Naive thymus-derived CD8-positive, alpha-beta T cell (primary cell): ENCODE measurements at regions not wholly inside any gene's neighbourhood (a gene's known extent, or its start where the extent isn't known, plus 50 kb on each side); places are given as distances from the start of the nearest gene placed in this dataset.
"Not testable (repeated sequence)": the region's sequence is repeated elsewhere in the genome, so short reads cannot be mapped to it uniquely, and the experiment has no call there.

Experiments
- ATAC-seq, 2 donors: fragments of 150-1000 bp; cut with Tn5 transposase in 1 of 2; sonication (Bioruptor Pico), chemical (Tn5 transposase) in 1 of 2; 1 replicate in 1 of 2; 2 replicates in 1 of 2; pipeline ENCODE4 v1.10.0; 2021; ENCODE audit warnings: mild to moderate bottlenecking in 2 of 2, moderate library complexity in 2 of 2
- POLR2A ChIA-PET: fragments of 350-600 bp; sonication (Branson Sonifier 250); formaldehyde crosslinking; loops from one replicate; lab custom pipeline; 2021; ENCODE audit warnings: antibody characterized with exemption; lab: Charles Lee
- DNase-seq, 10 donors: peaks; one replicate each; pipeline versions ENCODE4 v3.0.0 to v3.0.0-alpha.2; 2020 to 2022
- H3K27ac Mint-ChIP-seq, 10 donors: one replicate each; pipeline ENCODE4 v1.8.0; 2020 to 2022; ENCODE audit warnings: mild to moderate bottlenecking in 10 of 10, mixed read lengths in 10 of 10, moderate library complexity in 4 of 10, inconsistent platforms in 1 of 10
- H3K27me3 Mint-ChIP-seq, 5 donors: one replicate each; pipeline ENCODE4 v1.8.0; 2021 to 2022; ENCODE audit warnings: mixed read lengths in 5 of 5
- H3K36me3 Mint-ChIP-seq, 3 donors: one replicate each; pipeline ENCODE4 v1.8.0; 2020 to 2022; ENCODE audit warnings: mixed read lengths in 3 of 3, mild to moderate bottlenecking in 2 of 3, inconsistent platforms in 1 of 3
- H3K4me1 Mint-ChIP-seq, 4 donors: one replicate each; pipeline ENCODE4 v1.8.0; 2021 to 2022; ENCODE audit warnings: mixed read lengths in 4 of 4
- H3K4me3 Mint-ChIP-seq, 10 donors: one replicate each; pipeline ENCODE4 v1.8.0; 2020 to 2022; ENCODE audit warnings: mild to moderate bottlenecking in 10 of 10, mixed read lengths in 10 of 10, moderate library complexity in 6 of 10, inconsistent platforms in 1 of 10
- H3K9me3 Mint-ChIP-seq, 9 donors: one replicate each; pipeline ENCODE4 v1.8.0; 2020 to 2022; ENCODE audit warnings: mixed read lengths in 9 of 9, mild to moderate bottlenecking in 3 of 9, inconsistent platforms in 1 of 9, moderate library complexity in 1 of 9

DNA sequence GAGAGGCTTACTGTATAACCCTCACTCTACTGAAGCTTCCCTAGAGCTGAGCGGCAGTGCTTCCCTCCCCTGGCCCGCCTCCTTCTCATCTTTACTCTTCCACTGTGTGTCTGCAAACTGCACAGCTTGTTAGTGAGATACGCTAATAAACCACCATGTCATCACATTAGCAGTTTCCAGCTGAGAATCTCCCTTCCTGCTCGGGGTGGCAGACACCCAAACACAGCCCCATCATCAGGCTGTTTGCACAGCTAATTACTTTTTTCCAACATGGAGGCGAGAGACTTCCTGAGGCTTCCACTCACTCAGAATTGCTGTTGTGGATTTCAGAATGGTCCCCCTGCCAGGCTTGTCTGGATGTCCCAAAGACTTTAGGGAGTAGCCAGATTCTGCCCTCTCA is 444.9 kb upstream of the SULF2 start:
- DNase-seq, result no peak
- ATAC-seq, result no peak
- Mint-ChIP-seq H3K4me1 (no peaks in the 10 kb centered on the region), H3K4me3 (no peak overlapping the region), H3K27me3 (peaks cover 4 to 16% (median 8%) of the 10 kb centered on the region in 5 donors), H3K36me3 (peaks cover 0 to 24% (median 2%) of the 10 kb centered on the region in 3 donors), H3K9me3 (peaks cover 2 to 46% (median 14%) of the 10 kb centered on the region in 9 donors), H3K27ac (no peak overlapping the region)
- POLR2A ChIA-PET, result no interaction called here

GRCh38 chr20:48227381-48227780 is 442.1 kb upstream of the SULF2 start:
- Mint-ChIP-seq H3K36me3 (peaks cover 0 to 24% (median 2%) of the 10 kb centered on the region in 3 donors), H3K27ac (no peak overlapping the region), H3K9me3 (peaks cover 2 to 34% (median 10%) of the 10 kb centered on the region in 9 donors), H3K4me1 (peaks cover 0 to 2% (median 0%) of the 10 kb centered on the region in 4 donors), H3K27me3 (peaks cover 3 to 35% (median 23%) of the 10 kb centered on the region in 5 donors), H3K4me3 (no peak overlapping the region)
- ATAC-seq (no peak), DNase-seq (no peak)
- POLR2A ChIA-PET, result no interaction called here

DNA sequence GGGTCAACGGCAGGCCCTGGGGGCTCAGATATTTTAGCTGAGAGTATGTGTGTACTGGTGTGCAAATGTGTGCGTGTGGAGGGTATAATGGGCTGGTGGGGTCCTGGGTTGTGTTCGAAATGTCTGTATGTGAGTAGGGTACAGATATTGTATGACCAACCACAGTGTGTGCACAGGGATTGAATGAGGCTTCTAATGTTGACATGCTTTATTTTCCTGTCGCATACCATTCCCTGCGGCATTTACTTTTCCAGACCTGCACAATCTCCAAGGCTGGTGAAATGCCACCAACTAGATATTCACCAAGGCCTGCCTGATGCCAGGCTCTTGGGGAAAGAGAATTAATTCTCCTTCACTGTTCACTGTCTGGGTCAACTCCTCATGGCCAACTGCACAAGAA is 441.4 kb upstream of the SULF2 start:
- H3K36me3 Mint-ChIP-seq, result peaks cover 0 to 19% (median 2%) of the 10 kb centered on the region in 3 donors
- peaks cover 3 to 35% (median 23%) of the 10 kb centered on the region in 5 donors for H3K27me3 Mint-ChIP-seq
- POLR2A ChIA-PET, result no interaction called here
- no peak overlapping the region for H3K27ac Mint-ChIP-seq
- ATAC-seq, result no peak
- H3K4me3 Mint-ChIP-seq, result no peak overlapping the region
- peaks cover 0 to 2% (median 0%) of the 10 kb centered on the region in 4 donors for H3K4me1 Mint-ChIP-seq
- no peak for DNase-seq
- H3K9me3 Mint-ChIP-seq, result peaks cover 2 to 27% (median 8%) of the 10 kb centered on the region in 9 donors

GRCh38 chr20:48224533-48225050 is 439.3 kb upstream of the SULF2 start:
- POLR2A ChIA-PET, result no interaction called here
- Mint-ChIP-seq H3K27ac (no peak overlapping the region), H3K4me3 (no peak overlapping the region), H3K4me1 (peaks cover 0 to 2% (median 0%) of the 10 kb centered on the region in 4 donors), H3K9me3 (peaks cover 0 to 11% (median 2%) of the 10 kb centered on the region in 9 donors), H3K36me3 (peaks cover 0 to 9% (median 2%) of the 10 kb centered on the region in 3 donors), H3K27me3 (peaks cover 3 to 42% (median 28%) of the 10 kb centered on the region in 5 donors)
- DNase-seq, result no peak
- ATAC-seq, result no peak

GRCh38 chr20:48223715-48224114 is 438.4 kb upstream of the SULF2 start:
- H3K4me1 Mint-ChIP-seq, result peaks cover 0 to 2% (median under 1%) of the 10 kb centered on the region in 4 donors
- no peak overlapping the region for H3K4me3 Mint-ChIP-seq
- peaks cover 3 to 49% (median 30%) of the 10 kb centered on the region in 5 donors for H3K27me3 Mint-ChIP-seq
- peaks cover 0 to 7% (median under 1%) of the 10 kb centered on the region in 9 donors for H3K9me3 Mint-ChIP-seq
- ATAC-seq (no peak), DNase-seq (no peak)
- POLR2A ChIA-PET, result no interaction called here
- no peak overlapping the region for H3K27ac Mint-ChIP-seq
- H3K36me3 Mint-ChIP-seq, result peaks cover 0 to 3% (median under 1%) of the 10 kb centered on the region in 3 donors

GRCh38 chr20:48222595-48223180 is 437.4 kb upstream of the SULF2 start:
- no peak overlapping the region for H3K27ac Mint-ChIP-seq
- POLR2A ChIA-PET, result no interaction called here

DNA sequence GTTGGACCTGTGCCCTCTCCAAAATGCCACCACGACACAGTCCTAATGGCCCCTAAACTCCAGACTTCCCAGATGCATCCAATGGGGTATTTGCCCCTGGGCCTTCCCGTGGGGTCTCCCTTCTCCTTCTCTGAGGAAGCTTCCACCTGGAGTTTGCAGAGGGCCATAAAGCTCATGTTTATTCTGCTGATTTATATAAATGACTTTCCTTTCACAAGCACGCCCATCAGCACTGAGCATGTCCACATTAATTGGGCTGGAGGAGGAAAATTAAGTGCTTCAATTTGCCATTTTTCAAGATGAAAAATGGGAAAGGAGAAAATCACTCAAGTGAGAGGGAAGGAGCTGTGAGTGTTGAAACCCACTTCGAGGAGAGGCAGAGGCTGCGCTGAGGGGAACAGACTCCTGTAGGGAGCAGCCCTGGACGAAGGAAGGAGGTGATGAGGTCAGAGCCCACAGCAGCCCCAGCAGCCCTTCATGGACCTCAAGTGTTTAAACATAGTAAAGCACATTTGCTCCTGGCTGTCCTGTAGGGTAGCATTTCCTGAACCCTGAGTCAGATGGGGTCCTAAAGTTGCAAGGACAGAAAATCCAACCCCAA is 434.9 kb upstream of the SULF2 start:
- POLR2A ChIA-PET, result no interaction called here
- Mint-ChIP-seq H3K36me3 (no peaks in the 10 kb centered on the region), H3K27me3 (peaks cover 3 to 33% (median 28%) of the 10 kb centered on the region in 5 donors), H3K4me1 (peaks cover 0 to 2% (median under 1%) of the 10 kb centered on the region in 4 donors), H3K27ac (no peak overlapping the region), H3K4me3 (no peak overlapping the region), H3K9me3 (peaks cover 0 to 2% (median 0%) of the 10 kb centered on the region in 9 donors)
- DNase-seq, result no peak
- ATAC-seq, result no peak

More at GRCh38 chr20:48222595-48223180, 437.4 kb upstream of the SULF2 start:
- H3K36me3 Mint-ChIP-seq, result no peaks in the 10 kb centered on the region
- DNase-seq (no peak), ATAC-seq (no peak)
- peaks cover 3 to 49% (median 30%) of the 10 kb centered on the region in 5 donors for H3K27me3 Mint-ChIP-seq
- H3K4me1 Mint-ChIP-seq, result peaks cover 0 to 2% (median under 1%) of the 10 kb centered on the region in 4 donors
- no peak overlapping the region for H3K4me3 Mint-ChIP-seq
- peaks cover 0 to 5% (median 0%) of the 10 kb centered on the region in 9 donors for H3K9me3 Mint-ChIP-seq

DNA sequence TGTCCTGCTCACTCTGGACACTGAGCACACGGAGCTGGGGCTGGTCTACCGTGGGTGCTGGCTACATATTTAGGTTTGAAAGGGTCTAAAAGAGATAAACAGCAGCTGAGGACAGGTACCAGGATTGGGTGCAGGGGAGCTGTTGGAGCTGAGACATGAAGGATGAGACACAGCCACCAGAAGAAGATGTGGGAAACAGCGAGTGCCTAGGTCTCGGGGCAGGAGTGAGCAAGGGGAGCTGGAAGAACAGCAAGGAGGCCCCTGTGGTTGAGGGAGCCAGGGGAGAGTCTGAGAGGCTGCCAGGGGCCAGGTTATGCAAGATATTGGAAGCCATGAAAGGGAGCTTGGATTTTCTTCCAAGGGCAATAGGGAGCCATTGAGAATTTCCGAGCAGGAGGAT is 434.0 kb upstream of the SULF2 start:
- Mint-ChIP-seq H3K4me3 (peak overlapping the region in 1 of 10 donors; percentile 10), H3K9me3 (peaks cover 0 to 2% (median 0%) of the 10 kb centered on the region in 9 donors)
- POLR2A ChIA-PET, result no interaction called here

GRCh38 chr20:48217190-48217589 is 431.9 kb upstream of the SULF2 start:
- Mint-ChIP-seq H3K36me3 (no peaks in the 10 kb centered on the region), H3K27me3 (peaks cover 2 to 32% (median 12%) of the 10 kb centered on the region in 5 donors), H3K27ac (no peak overlapping the region), H3K9me3 (peaks cover 0 to 2% (median 0%) of the 10 kb centered on the region in 9 donors), H3K4me1 (peaks cover 0 to 2% (median 0%) of the 10 kb centered on the region in 4 donors), H3K4me3 (no peak overlapping the region)
- POLR2A ChIA-PET, result no interaction called here
- DNase-seq, result no peak
- no peak for ATAC-seq

More for the DNA sequence above, 434.0 kb upstream of the SULF2 start:
- DNase-seq, result no peak
- Mint-ChIP-seq H3K36me3 (no peaks in the 10 kb centered on the region), H3K4me1 (peaks cover 0 to 2% (median 0%) of the 10 kb centered on the region in 4 donors), H3K27ac (no peak overlapping the region), H3K27me3 (peaks cover 5 to 34% (median 29%) of the 10 kb centered on the region in 5 donors)
- ATAC-seq, result no peak

- Mint-ChIP-seq H3K27ac (no peak overlapping the region), H3K4me3 (no peak overlapping the region), H3K36me3 (no peaks in the 10 kb centered on the region), H3K27me3 (peaks cover 2 to 32% (median 10%) of the 10 kb centered on the region in 5 donors), H3K9me3 (peaks cover 0 to 2% (median 0%) of the 10 kb centered on the region in 9 donors), H3K4me1 (peaks cover 0 to 2% (median 0%) of the 10 kb centered on the region in 4 donors)
- POLR2A ChIA-PET, result no interaction called here
- no peak for DNase-seq
- no peak for ATAC-seq
Measured at GRCh38 chr20:48215536-48215935, 430.3 kb upstream of the SULF2 start.

DNA sequence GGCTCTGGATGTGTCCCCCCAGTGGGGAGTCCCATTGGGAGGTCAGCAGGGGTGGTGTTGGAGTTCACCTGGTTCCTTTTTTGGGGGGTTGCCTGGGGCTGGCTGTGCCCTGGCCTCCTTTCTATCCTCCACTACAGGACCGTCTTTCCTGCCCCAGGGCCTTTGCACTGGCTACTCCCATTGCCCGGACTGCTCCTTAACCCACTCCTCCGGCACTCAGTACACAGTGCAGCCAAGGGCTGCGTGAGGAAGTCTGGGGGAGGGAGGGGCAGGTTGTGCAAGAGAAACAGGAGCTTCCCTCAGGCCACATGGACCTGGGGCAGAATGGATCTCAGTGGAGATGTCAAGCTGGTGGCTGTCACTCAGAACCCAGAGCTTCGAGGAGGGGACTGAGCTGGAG is 429.3 kb upstream of the SULF2 start:
- ATAC-seq, result no peak
- Mint-ChIP-seq H3K4me3 (no peak overlapping the region), H3K36me3 (no peaks in the 10 kb centered on the region), H3K9me3 (peaks cover 0 to 2% (median 0%) of the 10 kb centered on the region in 9 donors), H3K27ac (no peak overlapping the region), H3K27me3 (peaks cover 2 to 25% (median 10%) of the 10 kb centered on the region in 5 donors), H3K4me1 (peaks cover 0 to 2% (median 0%) of the 10 kb centered on the region in 4 donors)
- POLR2A ChIA-PET, result no interaction called here
- DNase-seq, result no peak

- POLR2A ChIA-PET, H3K4me1 Mint-ChIP-seq, ATAC-seq, H3K36me3 Mint-ChIP-seq, H3K27ac Mint-ChIP-seq, H3K4me3 Mint-ChIP-seq, H3K9me3 Mint-ChIP-seq, DNase-seq: not testable (repeated sequence)
- H3K27me3 Mint-ChIP-seq, result peaks cover 0 to 18% (median 10%) of the 10 kb centered on the region in 5 donors
Measured at GRCh38 chr20:48213635-48214034, 428.4 kb upstream of the SULF2 start.
